ENCODE measurements at regions not wholly inside any gene's neighbourhood (a gene's known extent, or its start where the extent isn't known, plus 50 kb on each side); places are given as distances from the start of the nearest gene placed in this dataset.

DNA sequence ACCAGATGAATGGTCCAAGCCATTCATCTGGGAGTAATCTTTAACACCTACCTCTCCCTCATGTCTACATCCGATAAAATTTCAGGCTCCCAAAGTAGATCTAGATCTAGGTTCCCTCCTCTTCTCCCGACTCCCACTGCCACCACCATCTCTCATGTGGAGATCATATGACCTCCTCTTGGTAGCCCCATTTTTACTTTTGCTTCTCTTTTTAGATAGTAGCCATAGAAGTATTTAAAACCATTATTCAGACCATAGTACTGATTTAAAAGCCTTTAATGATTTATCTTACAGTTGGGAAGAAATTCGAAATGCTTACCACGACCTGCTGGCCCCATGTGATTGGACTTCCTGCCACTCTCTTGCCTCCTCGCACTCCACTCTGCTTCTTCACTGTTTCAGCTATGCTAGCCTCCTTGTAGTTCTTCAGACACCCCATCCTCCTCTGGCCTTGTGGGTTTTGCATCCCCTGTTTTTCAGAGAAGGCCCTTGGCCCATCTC, 98.5 kb downstream of the RASSF10 start:
- Histone ChIP-seq H3K18ac (ENCODE audit: low read depth, low read length) (no peak overlapping the region), H3K4me1 (ENCODE audit: control insufficient read depth, insufficient read depth, low read length) (no peaks in the 10 kb centered on the region), H3K9me3 (ENCODE audit: control insufficient read depth, insufficient read depth, low read length) (no peaks in the 10 kb centered on the region), H3K79me1 (ENCODE audit: low read depth in 1 of 2, low read length in 2 of 2) (no peaks in the 10 kb centered on the region), H3K4ac (ENCODE audit: low read depth, low read length) (no peak overlapping the region), H3K4me3 (ENCODE audit: insufficient read depth, low read depth, low read length) (no peak overlapping the region), H3K23ac (ENCODE audit: low read depth, low read length) (no peak overlapping the region), H2BK120ac (ENCODE audit: low read depth, low read length) (no peak overlapping the region), H4K8ac (ENCODE audit: low read depth in 2 of 2, low read length in 2 of 2) (no peak overlapping the region), H2AFZ (replicated peaks; ENCODE audit: low read length, poor library complexity) (no peak overlapping the region), H3K27ac (ENCODE audit: insufficient read depth, low read length) (no peak overlapping the region), H3K14ac (replicated peaks; ENCODE audit: low read depth, low read length) (no peak overlapping the region), H2AK5ac (ENCODE audit: low read depth, low read length) (no peak overlapping the region), H4K5ac (ENCODE audit: low read depth, low read length) (no peak overlapping the region), H2AK9ac (replicated peaks; ENCODE audit: low read depth, low read length, poor library complexity) (no peak overlapping the region), H2BK15ac (ENCODE audit: low read depth, low read length) (no peak overlapping the region), H3K27me3 (ENCODE audit: control insufficient read depth, insufficient read depth, low read length) (peaks cover 35% of the 10 kb centered on the region), H3K36me3 (ENCODE audit: control insufficient read depth, insufficient read depth, low read length) (no peaks in the 10 kb centered on the region), H3K56ac (ENCODE audit: extremely low read depth, insufficient read depth, low read length) (no peak overlapping the region), H4K20me1 (ENCODE audit: insufficient read depth, low read length) (no peaks in the 10 kb centered on the region), H2BK20ac (ENCODE audit: low read depth, low read length) (no peak overlapping the region), H4K91ac (ENCODE audit: insufficient read depth, low read depth, low read length) (no peak overlapping the region), H2BK5ac (ENCODE audit: low read depth, low read length, poor library complexity, severe bottlenecking) (no peak overlapping the region), H3K9ac (ENCODE audit: low read depth, low read length) (no peak overlapping the region), H3K4me2 (ENCODE audit: low read depth, low read length) (no peak overlapping the region), H3K9me1 (ENCODE audit: insufficient read depth, low read length) (no peaks in the 10 kb centered on the region)
- 68% methylated on average over 4 of the region's 5 CpGs; no CpG with 5 or more reads in 1 of the 2 experiments for WGBS, 2 experiments (ENCODE audit: extremely low coverage in 2 of 2, insufficient read length in 1 of 2)
- ATAC-seq (ENCODE audit: low read depth) (no peak), DNase-seq (no peak)
- no TSS peak for BruUV-seq (replicated peaks)
- no peak for TF ChIP-seq NFE2L2 (IDR thresholded peaks at IDR 0.05; ENCODE audit: low read depth, low read length)
- TF ChIP-seq, protein P1, sequence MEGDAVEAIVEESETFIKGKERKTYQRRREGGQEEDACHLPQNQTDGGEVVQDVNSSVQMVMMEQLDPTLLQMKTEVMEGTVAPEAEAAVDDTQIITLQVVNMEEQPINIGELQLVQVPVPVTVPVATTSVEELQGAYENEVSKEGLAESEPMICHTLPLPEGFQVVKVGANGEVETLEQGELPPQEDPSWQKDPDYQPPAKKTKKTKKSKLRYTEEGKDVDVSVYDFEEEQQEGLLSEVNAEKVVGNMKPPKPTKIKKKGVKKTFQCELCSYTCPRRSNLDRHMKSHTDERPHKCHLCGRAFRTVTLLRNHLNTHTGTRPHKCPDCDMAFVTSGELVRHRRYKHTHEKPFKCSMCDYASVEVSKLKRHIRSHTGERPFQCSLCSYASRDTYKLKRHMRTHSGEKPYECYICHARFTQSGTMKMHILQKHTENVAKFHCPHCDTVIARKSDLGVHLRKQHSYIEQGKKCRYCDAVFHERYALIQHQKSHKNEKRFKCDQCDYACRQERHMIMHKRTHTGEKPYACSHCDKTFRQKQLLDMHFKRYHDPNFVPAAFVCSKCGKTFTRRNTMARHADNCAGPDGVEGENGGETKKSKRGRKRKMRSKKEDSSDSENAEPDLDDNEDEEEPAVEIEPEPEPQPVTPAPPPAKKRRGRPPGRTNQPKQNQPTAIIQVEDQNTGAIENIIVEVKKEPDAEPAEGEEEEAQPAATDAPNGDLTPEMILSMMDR (conservative IDR thresholded peaks at IDR 0.05; ENCODE audit: low read depth, low read length), result no peak
- no peak for TF ChIP-seq USF2 (IDR thresholded peaks at IDR 0.05; ENCODE audit: low read depth, low read length)
- TF ChIP-seq SMC3 (IDR thresholded peaks at IDR 0.05; ENCODE audit: low read depth, low read length), result no peak
- TF ChIP-seq CEBPB (IDR thresholded peaks at IDR 0.05; ENCODE audit: low read depth, low read length), result no peak
- no peak for TF ChIP-seq ELK1 (IDR thresholded peaks at IDR 0.05; ENCODE audit: borderline replicate concordance, low read depth, low read length)
- no peak for TF ChIP-seq RFX5 (IDR thresholded peaks at IDR 0.05; ENCODE audit: low read depth, low read length)
- no peak for TF ChIP-seq POLR2A (IDR thresholded peaks at IDR 0.05; ENCODE audit: low read depth, low read length)
- no peak for TF ChIP-seq MAZ (IDR thresholded peaks at IDR 0.05; ENCODE audit: borderline replicate concordance, low read depth, low read length)
- no peak for TF ChIP-seq MXI1 (IDR thresholded peaks at IDR 0.05; ENCODE audit: borderline replicate concordance, low read depth, low read length)
- TF ChIP-seq FOS (IDR thresholded peaks at IDR 0.05; ENCODE audit: low read depth, low read length), result no peak
- no peak for TF ChIP-seq CHD1 (IDR thresholded peaks at IDR 0.05; ENCODE audit: low read depth, low read length)
- TF ChIP-seq BHLHE40 (IDR thresholded peaks at IDR 0.05; ENCODE audit: low read depth, low read length), result no peak
- TF ChIP-seq RCOR1 (IDR thresholded peaks at IDR 0.05; ENCODE audit: insufficient replicate concordance, low read length), result no peak
- TF ChIP-seq MAFK (IDR thresholded peaks at IDR 0.05; ENCODE audit: low read depth, low read length), result no peak
- no peak for TF ChIP-seq RAD21 (IDR thresholded peaks at IDR 0.05; ENCODE audit: low read length)
- CTCF ChIA-PET, result no interaction called here
- in situ Hi-C loops (cut with MboI; ENCODE audit: low sequenced_read_pairs), result no loop called here
- POLR2A ChIA-PET (ENCODE audit: unreplicated experiment), result no interaction called here
- dilution Hi-C loops (cut with HindIII; ENCODE audit: low sequenced_read_pairs, unreplicated experiment), result no loop called here
- intact Hi-C loops (cut with micrococcal nuclease), result no loop called here

All from IMR-90 (cell line).